GM19452 (cell line): ENCODE measurements at regions not wholly inside any gene's neighbourhood (a gene's known extent, or its start where the extent isn't known, plus 50 kb on each side); places are given as distances from the start of the nearest gene placed in this dataset.
"Not testable (repeated sequence)": the region's sequence is repeated elsewhere in the genome, so short reads cannot be mapped to it uniquely, and the experiment has no call there.

Source experiments
- ATAC-seq: cut with Tn5 transposase; IDR thresholded peaks from one replicate; pipeline ENCODE4 v1.9.1; 2021; ENCODE audit not compliant: unreplicated experiment

DNA sequence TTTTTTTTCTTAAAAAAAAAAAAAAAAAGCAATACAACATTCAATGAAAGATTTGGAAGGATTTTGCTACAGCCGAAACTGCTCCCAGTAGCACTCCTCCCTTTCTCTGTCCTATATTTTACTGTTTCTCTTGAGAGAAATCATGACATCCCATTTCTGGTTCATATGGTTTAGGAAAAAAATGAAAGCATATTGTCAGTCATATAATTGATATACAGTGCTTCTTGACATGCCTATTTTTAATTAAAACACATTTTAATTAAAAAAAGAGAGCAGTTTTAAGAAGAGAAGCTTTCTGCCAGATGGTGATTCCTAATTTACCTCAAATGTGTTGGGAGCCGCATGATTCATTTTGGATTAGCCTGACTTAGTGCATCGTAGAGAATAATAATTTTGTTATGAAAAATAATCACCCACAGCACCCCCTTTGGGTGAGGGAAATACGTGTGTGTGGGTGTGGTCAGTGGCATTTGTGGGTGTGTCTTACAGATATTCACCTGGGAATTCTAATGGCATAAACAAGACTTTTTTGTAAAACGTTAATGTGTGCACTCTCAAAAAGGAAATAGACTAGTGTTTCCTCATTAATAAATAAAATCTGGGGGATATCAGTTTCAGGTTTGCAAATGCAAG is 544.5 kb downstream of the MFSD1 start:
- no peak for ATAC-seq

DNA sequence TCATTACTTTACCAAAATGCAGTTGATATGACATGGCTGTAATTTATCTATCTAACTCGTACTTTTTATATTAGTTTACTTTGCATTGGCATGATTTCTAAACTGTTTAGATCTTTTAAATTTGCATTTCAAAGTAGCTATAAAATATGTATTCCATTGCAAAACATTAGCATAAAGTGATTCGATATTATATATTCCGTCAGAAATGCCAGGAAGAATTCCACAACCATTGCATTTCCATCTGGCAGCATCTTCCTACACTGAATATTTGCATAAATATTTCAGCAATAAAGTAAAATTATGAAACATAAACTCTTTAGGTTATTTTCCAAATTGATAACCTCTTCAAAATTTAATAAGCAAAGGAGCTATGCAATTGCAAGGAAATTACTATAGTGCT is 546.6 kb downstream of the MFSD1 start:
- no peak for ATAC-seq

DNA sequence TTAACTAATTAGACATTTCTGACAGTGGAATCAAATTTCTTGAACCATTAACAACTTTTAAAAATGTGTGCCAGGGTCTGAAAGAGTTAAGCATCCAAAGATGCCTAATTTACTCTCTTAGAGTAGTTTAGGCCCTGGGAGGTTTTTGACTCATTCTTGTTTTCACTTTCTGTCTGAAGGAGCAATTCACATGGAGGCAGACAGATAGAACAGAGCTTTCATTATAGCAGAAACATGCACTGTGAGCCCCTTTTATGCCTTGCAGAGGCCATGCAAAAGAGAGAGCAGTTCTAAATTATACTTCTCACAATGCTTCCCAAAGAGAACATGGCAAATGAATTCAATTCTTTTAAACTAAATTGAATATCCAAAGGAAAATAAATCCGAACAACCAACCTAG is 554.8 kb downstream of the MFSD1 start:
- ATAC-seq, result no peak

DNA sequence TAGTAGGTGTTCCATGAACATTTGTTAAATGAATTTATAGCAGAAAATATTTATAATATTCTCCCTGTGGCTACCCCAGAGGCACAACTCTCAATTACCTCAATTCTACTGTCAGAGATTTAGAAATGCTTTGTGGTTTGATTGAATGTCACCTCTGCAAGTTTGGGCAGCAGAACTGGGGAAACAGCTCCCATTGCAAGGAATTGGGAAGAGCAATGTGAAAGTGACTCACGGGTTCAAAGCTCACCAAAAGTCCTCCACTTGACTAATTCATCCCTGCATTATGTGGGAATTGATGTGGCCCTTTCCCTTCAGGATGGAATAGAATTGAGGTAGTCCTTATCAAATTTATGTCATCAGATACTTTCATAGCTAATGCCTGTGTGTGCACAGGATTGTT is 562.7 kb downstream of the MFSD1 start:
- no peak for ATAC-seq

DNA sequence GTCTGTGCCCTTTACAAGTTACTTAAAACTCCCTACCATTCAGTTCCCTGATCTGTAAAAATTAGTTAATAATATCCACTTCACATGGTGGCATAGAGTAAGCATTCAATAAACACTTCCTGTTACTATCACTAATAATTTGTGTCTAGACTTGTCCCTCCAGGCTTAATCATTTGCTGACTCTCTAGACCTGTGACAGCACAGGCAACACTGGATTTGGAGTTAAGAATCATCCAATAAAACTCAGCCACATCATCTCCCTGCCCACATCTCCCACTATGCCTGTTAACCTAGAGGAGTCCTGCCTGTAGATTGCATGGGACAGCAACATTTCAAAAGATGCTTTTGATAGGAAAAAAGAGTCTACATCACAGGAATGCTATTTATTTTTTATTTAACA is 564.6 kb downstream of the MFSD1 start:
- ATAC-seq, result no peak

DNA sequence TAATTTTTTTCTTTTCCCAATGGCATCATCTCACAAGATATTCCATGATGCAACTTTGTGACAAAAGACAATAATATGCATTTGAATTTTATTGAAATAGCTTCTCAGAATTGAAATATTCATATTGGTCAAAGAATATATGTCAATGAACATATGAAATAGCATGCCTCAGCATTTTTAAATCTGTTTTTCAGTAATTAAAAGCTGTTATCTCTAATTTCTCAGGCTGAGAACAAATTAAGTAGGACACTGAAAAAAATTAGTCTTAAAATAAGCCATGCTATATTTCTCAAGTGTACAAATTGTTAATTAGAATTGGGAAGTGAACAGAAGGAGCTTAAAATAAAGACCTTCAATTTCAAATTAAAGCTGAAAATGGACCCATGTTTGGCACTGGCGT is 570.1 kb downstream of the MFSD1 start:
- no peak for ATAC-seq

DNA sequence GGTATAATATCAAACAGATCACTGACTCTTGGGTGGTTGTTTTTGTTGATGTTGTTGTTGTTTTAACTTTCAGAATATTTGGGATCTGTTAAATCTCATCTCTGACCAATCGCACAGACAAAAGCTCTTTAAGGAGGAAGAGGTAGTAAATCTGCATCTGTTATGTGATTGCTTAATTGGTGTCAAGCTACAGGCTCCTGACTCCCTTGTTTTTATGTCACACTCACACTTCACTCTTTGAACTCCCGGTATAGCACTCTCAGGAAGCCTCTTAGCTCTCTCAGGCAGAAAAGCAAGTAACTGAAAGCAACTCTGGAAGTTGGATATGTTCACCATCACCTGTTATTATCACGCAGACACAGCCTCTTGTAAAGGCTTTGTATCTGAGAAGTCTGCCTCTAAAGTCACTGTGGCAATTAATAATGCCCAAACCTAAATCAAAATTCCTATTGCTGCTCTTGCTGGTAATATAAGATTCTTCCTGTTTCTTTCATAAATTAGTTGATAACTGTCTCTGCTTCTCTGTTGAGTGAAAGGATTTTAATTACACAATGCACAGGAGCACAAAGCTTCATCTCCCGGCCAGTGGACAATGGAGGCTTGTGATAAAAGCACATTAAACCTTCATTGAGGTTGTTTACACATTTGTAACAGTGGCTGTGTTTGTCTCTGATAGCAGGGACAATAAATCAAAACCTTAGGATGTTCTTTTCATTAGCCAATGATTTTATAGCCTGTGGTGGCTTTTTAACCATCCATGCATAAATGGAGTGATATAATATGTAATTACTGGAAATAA is 576.7 kb downstream of the MFSD1 start:
- ATAC-seq, result no peak

DNA sequence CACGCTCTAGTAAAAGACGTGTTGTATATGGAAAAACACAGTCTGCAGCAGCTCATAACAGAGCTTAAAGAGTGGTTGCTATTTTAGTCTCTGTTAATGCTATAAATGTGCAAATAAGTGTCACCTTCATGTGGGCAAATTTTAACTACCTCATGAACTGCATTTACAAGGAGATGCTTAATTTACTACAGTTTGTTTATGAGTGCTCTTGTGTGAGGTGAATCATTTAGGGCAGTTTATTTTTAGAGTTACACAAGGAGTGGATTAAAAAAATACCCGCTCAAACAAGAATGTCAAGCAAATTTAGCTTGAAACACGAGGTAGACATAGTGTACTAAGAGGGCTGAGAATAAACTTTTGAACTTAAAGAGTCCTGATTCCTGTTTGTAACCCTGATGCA is 579.0 kb downstream of the MFSD1 start:
- no peak for ATAC-seq

DNA sequence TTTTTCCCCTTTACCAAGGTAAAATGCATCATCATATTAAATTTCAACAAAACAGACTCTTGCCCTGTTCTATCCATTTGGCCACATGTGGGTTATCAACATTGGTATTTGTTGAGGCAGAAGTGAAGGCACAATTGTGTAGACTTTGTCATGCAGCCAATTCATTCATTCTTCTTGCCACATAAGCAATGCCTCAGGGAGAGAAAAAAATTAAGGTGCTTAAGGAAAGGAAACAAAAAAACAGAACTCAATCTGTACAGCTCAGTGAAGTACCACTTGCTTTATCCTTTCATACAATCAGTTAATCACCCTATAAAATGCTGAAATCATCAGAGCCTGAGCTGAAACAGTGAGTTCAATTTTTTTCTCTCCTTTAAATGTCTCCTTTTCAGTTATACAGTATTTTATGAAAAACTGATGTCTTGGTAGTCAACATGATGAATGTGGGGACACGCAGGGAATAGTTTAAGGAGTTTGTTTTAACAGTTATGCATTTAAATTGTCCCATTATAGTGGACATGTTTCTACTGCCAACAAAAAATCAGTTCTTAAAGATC is 588.9 kb downstream of the MFSD1 start:
- ATAC-seq, result no peak

DNA sequence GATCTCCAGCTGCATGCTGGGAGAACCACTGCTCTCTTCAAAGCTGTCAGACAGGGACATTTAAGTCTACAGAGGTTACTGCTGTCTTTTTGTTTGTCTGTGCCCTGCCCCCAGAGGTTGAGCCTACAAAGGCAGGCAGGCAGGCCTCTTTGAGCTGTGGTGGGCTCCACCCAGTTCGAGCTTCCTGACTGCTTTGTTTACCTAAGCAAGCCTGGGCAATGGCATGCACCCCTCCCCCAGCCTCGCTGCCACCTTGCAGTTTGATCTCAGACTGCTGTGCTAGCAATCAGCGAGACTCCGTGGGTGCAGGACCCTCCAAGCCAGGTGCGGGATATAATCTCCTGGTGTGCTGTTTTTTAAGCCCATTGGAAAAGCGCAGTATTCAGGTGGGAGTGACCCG is 591.0 kb upstream of the IL12A start:
- ATAC-seq, result not testable (repeated sequence)

DNA sequence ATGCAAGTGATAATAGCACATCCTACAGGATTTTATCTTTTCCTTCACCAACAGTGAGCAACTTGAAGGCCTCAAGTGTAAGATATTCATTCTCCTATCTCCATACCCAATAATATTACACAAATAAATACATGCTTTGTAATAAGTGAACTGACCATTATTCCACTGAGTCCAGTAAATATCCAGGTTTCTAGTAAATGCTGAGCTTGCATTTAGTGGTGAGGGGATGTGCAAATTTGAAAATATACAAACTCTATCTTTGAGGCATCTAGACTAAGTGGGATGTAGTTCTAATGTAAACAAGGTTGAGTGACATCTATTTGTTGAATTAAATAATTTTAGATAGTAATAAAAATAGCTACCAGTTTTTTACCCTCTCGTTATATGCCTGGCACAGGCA is 587.6 kb upstream of the IL12A start:
- ATAC-seq, result no peak

DNA sequence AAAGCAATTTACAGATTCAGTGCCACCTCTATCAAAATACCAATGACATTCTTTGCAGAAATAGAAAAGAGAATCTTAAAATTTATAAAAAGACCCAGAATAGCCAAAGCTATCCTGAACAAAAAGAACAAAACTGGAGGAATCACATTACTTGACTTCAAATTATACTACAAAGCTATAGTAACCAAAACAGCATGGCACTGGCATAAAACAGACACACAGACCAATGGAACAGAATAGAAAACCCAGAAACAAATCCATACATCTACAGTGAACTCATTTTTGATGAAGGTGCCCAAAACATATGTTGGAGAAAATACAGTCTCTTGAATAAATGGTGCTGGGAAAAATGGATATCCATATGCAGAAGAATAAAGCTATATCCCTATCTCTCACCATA is 578.9 kb upstream of the IL12A start:
- not testable (repeated sequence) for ATAC-seq

DNA sequence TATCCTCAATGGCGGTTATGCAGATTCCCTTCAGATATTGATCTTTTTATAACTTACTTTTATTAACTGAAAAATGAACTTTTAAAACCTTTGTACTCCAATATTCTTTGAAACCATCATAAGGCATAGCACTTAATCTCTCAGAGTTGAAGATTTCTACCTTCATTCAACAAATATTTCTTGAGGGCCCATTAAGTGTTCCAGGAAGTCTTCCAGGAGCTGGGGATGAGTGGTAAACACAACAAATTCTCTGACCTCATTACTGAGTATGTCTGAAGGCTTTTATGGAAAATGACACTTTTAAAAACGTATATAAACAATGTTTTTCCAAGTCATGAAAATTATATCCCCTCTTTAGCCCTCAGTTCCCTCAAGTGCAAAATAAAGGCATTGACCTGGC is 575.3 kb upstream of the IL12A start:
- ATAC-seq, result no peak

DNA sequence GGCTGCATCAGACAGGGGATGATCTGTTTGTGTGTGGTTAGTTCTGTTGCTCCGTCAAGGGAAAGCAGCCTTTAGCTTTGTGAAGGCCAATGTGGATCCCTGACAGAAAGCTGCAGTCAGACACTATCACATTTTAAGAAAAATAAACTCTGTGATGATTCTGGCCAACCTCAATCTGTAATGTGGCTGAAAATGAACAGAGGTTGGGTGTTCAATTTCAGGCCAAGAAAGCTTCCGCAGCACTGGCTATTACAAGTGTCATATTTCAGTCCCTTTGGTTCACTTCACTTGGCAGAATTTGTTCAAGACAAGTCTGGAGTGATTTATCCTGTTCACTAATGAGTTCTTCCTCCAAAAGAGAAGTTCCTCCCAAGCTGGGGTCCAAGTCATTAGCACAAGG is 571.8 kb upstream of the IL12A start:
- ATAC-seq, result no peak

DNA sequence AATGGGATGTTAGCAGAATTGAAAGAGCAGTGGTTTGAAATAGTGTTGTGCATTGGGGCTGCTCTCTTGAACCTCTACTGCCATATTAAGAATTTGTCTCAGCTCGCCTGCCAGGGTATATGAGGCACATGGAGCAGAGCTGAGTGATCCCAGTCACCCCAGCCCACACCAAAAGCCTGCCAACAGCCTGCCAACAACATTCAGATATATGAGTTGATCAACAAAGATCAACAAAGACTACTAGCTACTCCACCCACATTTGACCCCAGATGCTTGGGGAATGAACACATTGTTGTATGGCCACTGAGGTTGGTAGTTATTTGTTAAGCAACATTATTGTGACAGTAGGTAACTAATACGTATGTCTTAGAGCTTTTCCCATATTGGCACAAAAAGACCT is 570.9 kb upstream of the IL12A start:
- no peak for ATAC-seq

DNA sequence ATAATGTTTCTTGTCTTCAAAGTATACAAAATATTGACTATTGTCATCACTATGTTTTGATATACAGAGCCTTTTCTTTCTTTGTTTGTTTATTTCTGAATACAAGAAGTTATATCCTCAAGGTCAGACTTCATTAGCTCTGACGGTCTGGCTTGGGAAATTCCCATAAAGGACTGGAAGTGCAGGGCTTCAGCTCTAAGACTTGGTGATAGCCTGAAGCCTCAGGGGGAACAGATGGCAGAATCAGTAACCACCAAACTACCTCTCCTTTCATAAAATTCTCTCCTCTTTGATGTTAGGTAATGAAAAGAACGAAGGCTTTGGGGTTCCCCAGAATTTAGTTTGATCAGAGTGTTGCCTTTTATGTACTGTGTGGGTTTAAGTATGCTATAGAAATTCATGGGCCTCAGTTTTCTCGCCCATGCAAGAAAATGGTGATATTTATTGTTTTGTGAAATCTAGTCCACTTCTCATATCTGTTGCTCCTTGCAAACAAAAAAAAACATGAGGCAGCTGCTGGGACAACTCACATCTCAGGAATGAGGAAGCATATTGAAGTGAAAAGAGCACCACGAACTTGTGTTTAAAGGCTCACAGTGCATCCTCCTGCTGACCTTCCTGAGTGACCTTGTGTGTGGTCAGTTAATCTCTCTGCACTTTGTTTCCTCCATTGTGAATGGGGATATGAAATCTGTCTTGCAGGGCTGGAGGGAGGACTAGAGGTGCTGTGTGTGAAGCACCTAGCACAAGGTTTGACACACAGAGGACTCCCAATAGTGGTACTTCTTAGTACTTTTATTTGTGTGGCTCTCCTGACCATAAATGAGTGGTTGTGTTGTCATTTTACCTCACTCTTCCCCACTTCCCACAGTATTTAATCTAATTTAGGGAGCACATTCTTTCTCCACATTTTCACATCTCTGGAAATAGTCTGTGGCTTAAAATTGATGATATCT is 569.8 kb upstream of the IL12A start:
- ATAC-seq, result no peak

DNA sequence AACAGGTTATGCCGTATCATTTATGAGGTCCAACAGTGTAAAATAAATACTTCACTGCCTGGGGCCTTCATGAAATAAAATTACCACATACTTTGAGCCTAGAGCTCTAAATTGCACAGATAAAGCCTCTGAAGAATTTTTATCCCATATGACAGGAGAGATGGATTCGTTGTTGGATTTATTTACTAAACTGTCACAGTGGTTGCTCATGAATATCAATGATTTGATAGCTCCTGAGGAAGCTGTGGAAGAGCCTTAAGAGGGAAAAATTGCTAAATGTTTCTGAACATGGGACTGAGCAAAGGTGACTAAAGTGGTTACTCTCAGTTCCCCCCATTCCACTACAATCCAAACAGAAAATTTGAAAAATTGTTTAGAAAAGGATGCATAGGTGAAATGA is 558.9 kb upstream of the IL12A start:
- no peak for ATAC-seq

DNA sequence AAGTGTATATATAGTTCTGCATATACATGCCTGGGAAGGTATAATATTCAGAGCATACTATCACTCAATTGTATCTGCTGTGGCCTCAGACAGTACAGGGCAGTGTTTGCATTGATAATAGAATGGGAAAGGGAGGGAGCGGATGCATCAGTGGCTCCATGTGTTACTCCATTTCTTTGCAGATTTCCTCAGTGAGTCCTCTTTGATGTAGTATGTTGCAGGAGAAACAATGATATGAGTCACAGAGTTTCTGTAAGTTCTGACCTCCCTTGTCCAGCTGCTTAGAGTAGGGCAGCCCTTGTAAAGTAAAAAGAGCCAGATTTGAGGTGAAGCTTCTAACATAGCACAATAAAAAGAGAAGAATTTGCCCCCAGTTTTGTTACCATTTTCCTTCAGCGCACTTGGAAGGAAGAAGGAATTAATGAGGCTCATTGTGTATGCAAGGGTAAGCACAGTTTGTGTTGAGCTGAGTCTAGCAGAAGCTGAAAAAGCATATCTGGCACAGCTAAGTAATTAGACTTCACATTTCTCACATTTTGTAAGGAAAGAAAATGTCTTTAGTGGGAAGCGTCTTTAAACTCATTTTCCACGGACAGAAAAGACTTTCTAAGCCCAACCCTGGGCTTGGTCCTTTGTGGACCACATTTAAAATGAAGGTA is 555.8 kb upstream of the IL12A start:
- ATAC-seq, result no peak

DNA sequence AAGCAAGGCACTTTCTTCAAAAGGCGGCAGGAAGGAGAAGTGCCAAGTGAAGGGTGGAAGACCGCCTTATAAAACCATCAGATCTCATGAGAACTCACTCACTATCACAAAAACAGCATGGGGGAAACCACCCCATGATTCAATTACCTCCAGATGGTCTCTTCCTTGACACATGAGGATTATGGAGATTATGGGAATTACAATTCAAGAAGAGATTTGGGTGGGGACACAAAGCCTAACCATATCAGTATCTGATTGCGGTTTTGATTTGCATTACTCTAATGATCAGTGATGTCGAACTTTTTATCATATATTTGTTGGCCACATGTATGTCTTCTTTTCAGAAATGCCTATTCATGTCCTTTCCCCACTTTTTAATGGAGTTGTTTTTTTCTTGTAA is 549.3 kb upstream of the IL12A start:
- no peak for ATAC-seq

DNA sequence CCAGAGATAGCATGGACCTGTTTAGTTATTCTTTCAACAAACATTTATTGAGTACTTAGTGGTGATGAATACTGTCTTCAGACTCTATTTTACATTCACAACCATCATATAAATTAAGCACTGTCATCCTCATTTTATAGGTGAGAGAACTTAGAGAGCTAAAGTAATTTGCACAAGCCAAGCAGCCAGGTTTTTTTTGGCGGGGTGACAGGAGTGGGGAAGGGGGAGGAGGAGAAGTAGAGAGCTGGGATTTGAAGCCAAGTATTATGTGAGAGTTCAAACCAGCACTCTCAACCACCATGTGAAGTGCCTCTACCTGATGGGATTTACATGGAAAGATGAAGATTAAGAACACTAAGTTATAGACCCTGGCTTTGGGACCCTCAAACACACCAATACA is 547.4 kb upstream of the IL12A start:
- ATAC-seq, result no peak

DNA sequence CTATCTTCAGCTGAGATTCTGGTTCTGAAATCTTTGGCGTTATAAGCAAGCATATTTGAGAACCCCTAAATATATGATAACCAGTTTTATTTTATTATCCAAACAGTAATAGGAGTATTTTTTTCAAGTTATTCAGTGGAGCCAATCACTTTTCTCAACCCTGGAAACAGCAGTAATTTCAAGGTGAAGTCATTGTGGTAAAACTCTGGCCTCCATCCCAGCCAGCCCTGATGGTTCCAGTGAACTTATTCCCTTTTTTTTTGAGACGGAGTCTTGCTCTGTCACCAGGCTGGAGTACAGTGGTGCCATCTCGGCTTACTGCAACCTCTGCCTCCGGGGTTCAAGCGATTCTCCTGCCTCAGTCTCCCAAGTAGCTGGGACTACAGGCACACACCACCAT is 545.4 kb upstream of the IL12A start:
- ATAC-seq, result no peak
